ENCODE measurements at regions not wholly inside any gene's neighbourhood (a gene's known extent, or its start where the extent isn't known, plus 50 kb on each side); places are given as distances from the start of the nearest gene placed in this dataset.

DNA sequence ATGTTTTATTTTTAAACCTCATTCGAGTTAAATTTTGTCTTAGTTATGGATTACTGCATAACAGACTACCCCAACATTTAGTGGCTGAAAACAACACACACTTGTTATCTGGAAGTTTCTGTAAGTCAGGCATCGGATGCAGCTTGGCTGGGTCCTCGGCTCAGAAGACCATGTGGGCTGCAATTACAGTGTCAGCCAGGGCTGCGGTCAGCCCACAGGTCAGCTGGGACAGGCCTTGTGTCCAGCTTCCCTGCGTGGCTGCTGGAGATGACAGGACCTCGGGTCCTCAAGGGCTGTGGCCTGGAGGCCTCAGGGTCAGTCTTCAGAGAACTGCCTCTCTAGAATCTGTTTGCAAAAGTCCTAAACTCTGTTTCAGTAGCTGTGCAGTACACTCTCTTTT is 219.0 kb upstream of the IRX1 start:
- peaks cover 89% of the 10 kb centered on the region for H3K9me3 Mint-ChIP-seq
- no peak overlapping the region for H3K4me3 Mint-ChIP-seq
- no peak for DNase-seq
- no peaks in the 10 kb centered on the region for H3K4me1 Mint-ChIP-seq (ENCODE audit: low read depth)
- H3K27ac Mint-ChIP-seq, result no peak overlapping the region
- H3K27me3 Mint-ChIP-seq (ENCODE audit: insufficient read depth), result no peaks in the 10 kb centered on the region
- peaks cover 11% of the 10 kb centered on the region for H3K36me3 Mint-ChIP-seq (ENCODE audit: low read depth)
- TF ChIP-seq, protein P1, sequence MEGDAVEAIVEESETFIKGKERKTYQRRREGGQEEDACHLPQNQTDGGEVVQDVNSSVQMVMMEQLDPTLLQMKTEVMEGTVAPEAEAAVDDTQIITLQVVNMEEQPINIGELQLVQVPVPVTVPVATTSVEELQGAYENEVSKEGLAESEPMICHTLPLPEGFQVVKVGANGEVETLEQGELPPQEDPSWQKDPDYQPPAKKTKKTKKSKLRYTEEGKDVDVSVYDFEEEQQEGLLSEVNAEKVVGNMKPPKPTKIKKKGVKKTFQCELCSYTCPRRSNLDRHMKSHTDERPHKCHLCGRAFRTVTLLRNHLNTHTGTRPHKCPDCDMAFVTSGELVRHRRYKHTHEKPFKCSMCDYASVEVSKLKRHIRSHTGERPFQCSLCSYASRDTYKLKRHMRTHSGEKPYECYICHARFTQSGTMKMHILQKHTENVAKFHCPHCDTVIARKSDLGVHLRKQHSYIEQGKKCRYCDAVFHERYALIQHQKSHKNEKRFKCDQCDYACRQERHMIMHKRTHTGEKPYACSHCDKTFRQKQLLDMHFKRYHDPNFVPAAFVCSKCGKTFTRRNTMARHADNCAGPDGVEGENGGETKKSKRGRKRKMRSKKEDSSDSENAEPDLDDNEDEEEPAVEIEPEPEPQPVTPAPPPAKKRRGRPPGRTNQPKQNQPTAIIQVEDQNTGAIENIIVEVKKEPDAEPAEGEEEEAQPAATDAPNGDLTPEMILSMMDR (IDR thresholded peaks at IDR 0.05), result no peak

DNA sequence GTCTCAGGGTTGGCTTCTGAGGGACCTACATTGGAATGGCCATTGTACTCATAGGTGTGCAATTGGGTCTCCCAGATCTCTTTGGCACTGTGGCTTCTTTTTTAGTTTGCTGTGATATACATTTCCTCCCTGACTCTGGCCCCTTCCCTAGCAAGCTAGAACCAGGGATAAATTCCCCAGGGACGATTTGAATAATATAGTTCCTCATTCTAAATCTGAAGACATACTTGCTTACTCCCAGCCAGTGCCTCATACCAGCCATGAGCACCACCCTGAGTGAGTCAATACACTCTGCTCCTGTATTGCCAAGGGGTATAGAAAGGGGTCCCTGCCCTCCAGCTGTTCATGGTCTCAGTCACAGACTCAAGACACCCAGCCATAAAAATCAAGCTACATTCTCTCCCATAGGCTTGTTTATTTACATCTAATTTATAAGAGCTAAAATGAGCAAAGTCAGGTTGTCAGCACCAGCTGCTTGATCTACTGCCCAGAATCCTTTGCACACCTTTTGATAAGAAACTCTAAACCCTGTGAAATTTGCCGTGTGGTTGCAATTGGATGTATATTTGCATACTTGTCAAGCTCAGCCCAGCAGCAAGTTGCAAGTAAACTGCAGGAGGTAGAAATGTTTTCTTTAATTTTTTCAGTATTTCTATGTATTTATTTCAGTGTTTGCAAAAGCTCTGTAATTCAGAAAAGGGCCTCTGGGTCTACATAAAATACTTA is 219.9 kb upstream of the IRX1 start:
- no peak for DNase-seq
- H3K27me3 Mint-ChIP-seq (ENCODE audit: insufficient read depth), result no peaks in the 10 kb centered on the region
- H3K4me3 Mint-ChIP-seq, result no peak overlapping the region
- TF ChIP-seq, protein P1 (IDR thresholded peaks at IDR 0.05), result no peak
- H3K9me3 Mint-ChIP-seq, result peaks cover 82% of the 10 kb centered on the region
- H3K4me1 Mint-ChIP-seq (ENCODE audit: low read depth), result no peaks in the 10 kb centered on the region
- no peak overlapping the region for H3K27ac Mint-ChIP-seq
- peaks cover 11% of the 10 kb centered on the region for H3K36me3 Mint-ChIP-seq (ENCODE audit: low read depth)

DNA sequence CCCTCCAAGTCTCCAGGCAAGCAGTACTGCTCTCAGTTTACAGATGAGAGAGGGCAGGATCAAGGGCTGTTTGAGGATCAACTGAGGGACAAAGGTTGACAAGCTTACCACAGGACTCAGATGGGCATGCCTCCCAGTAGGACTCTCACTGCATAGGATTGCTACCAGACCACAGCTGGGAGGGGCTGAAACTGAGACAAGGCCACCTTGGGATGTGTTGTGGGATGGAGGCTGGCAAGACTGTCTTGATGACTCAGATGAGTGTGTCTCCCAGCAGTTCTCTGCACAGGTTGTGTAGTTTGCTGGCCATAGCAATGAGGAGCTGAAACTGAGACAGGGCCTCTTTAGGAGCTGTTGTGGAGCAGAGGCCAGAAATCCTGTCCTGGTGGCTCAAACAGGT is 222.2 kb upstream of the IRX1 start:
- Mint-ChIP-seq H3K4me3 (no peak overlapping the region), H3K36me3 (ENCODE audit: low read depth) (peaks cover 8% of the 10 kb centered on the region), H3K27ac (no peak overlapping the region), H3K27me3 (ENCODE audit: insufficient read depth) (no peaks in the 10 kb centered on the region), H3K9me3 (peaks cover 81% of the 10 kb centered on the region), H3K4me1 (ENCODE audit: low read depth) (no peaks in the 10 kb centered on the region)
- TF ChIP-seq, protein P1 (IDR thresholded peaks at IDR 0.05), result no peak
- DNase-seq, result no peak

DNA sequence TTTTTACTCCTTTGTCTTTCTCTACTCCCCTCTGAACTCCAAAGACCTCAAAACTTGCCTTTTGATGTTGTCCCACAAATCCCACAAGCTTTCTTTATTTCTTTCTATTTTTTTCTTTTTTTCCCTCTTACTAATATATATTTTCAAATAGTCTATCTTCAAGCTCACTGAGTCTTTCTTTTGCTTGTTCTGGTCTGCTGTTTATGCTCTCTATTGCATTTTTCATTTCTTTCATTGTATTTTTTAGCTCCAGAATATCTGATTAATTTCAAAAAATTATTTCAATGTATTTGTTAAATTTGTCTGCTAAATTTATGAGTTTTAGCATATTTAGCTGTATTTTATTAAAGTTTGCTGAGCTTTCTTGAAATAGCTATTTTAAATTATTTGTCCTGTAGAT is 223.3 kb upstream of the IRX1 start:
- Mint-ChIP-seq H3K36me3 (ENCODE audit: low read depth) (peaks cover under 1% of the 10 kb centered on the region; the same call in 1 of the 2 replicates), H3K4me1 (ENCODE audit: low read depth) (no peaks in the 10 kb centered on the region), H3K9me3 (peaks cover 71% of the 10 kb centered on the region), H3K27me3 (ENCODE audit: insufficient read depth) (no peaks in the 10 kb centered on the region), H3K27ac (no peak overlapping the region), H3K4me3 (no peak overlapping the region)
- TF ChIP-seq, protein P1 (IDR thresholded peaks at IDR 0.05), result no peak
- no peak for DNase-seq

DNA sequence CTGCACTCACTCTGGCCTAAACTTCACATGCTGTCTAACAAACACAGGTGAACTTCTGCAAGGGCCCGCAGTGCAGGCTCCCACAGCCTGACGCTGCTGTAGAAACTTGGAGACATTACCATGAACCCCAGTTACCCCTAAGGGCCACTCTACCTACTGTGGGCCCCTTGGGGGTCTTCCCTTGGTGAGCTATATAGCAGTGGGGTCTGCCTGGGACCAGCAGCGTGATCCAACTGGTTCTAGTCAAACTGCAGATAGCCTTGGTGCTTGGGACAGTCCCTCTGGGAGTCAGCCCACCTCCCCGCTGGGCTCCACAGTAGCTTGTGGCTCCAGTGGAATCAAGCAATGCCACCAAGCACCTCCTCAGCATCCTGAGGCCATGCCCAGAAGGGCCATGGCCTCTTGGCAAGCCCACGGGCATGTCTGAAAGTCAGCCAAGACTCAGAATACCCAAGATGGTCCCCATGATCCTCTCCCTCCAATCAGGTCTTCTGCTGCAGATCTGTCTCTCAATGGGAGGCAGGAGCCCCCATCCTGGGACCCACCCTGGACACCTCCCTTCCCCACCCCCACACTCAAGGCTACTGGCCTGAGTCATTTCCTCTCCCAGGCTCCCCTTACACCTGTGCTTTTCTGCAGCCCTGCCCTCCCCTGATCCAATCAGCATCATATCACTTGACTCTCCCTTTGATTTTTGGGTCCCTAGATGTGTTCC is 230.0 kb upstream of the IRX1 start:
- H3K27me3 Mint-ChIP-seq (ENCODE audit: insufficient read depth), result no peaks in the 10 kb centered on the region; the same call in 1 of the 2 replicates
- H3K36me3 Mint-ChIP-seq (ENCODE audit: low read depth), result peaks cover 5% of the 10 kb centered on the region; the same call in 1 of the 2 replicates
- peaks cover 56% of the 10 kb centered on the region for H3K9me3 Mint-ChIP-seq
- H3K4me1 Mint-ChIP-seq (ENCODE audit: low read depth), result no peaks in the 10 kb centered on the region
- TF ChIP-seq, protein P1 (IDR thresholded peaks at IDR 0.05), result no peak
- no peak for DNase-seq
- H3K4me3 Mint-ChIP-seq, result no peak overlapping the region
- H3K27ac Mint-ChIP-seq, result no peak overlapping the region

Data from HFFc6 (cell line).